ENCODE measurements at regions not wholly inside any gene's neighbourhood (a gene's known extent, or its start where the extent isn't known, plus 50 kb on each side); places are given as distances from the start of the nearest gene placed in this dataset.
"Not testable (repeated sequence)": the region's sequence is repeated elsewhere in the genome, so short reads cannot be mapped to it uniquely, and the experiment has no call there.

GRCh38 chr7:131957338-131958020, 401.1 kb upstream of the PODXL start:
- DNase-seq, result no peak

GRCh38 chr7:131956864-131957263, 400.4 kb upstream of the PODXL start:
- DNase-seq, result no peak

GRCh38 chr7:131955679-131956078, 399.3 kb upstream of the PODXL start:
- DNase-seq, result no peak

- no peak for DNase-seq
These were observed 396.8 kb upstream of the PODXL start for GRCh38 chr7:131953184-131953583.

- no peak for DNase-seq
These were observed 395.9 kb upstream of the PODXL start for GRCh38 chr7:131952365-131952764.

GRCh38 chr7:131950758-131951157, 394.3 kb upstream of the PODXL start:
- no peak for DNase-seq

GRCh38 chr7:131949659-131950058, 393.2 kb upstream of the PODXL start:
- DNase-seq, result no peak

- peak; percentile 29 for DNase-seq
These were observed 392.1 kb upstream of the PODXL start for GRCh38 chr7:131948434-131949053.

GRCh38 chr7:131947661-131948060, 391.2 kb upstream of the PODXL start:
- no peak for DNase-seq

- no peak for DNase-seq
These were observed 389.6 kb upstream of the PODXL start for GRCh38 chr7:131945957-131946544.

- DNase-seq, result peak; percentile 47
These were observed 389.0 kb upstream of the PODXL start for GRCh38 chr7:131945313-131945911.

- DNase-seq, result no peak
These were observed 388.2 kb upstream of the PODXL start for GRCh38 chr7:131944556-131945069.

GRCh38 chr7:131943646-131944045, 387.2 kb upstream of the PODXL start:
- no peak for DNase-seq

GRCh38 chr7:131943211-131943610, 386.8 kb upstream of the PODXL start:
- no peak for DNase-seq

- DNase-seq, result no peak
These were observed 386.1 kb upstream of the PODXL start for GRCh38 chr7:131942287-131943150.

GRCh38 chr7:131941291-131941690, 384.9 kb upstream of the PODXL start:
- no peak for DNase-seq

GRCh38 chr7:131940621-131941165, 384.3 kb upstream of the PODXL start:
- DNase-seq, result no peak

- DNase-seq, result not testable (repeated sequence)
These were observed 382.4 kb upstream of the PODXL start for GRCh38 chr7:131938788-131939187.

- no peak for DNase-seq
These were observed 381.4 kb upstream of the PODXL start for GRCh38 chr7:131937868-131938267.

GRCh38 chr7:131935180-131935579, 378.8 kb upstream of the PODXL start:
- DNase-seq, result no peak

- DNase-seq, result no peak
These were observed 378.0 kb upstream of the PODXL start for GRCh38 chr7:131934452-131934851.

GRCh38 chr7:131933751-131934289, 377.4 kb upstream of the PODXL start:
- no peak for DNase-seq

Measured in femur (tissue), 1 donor.